Transverse colon (tissue), 4 donors: ENCODE measurements at regions not wholly inside any gene's neighbourhood (a gene's known extent, or its start where the extent isn't known, plus 50 kb on each side); places are given as distances from the start of the nearest gene placed in this dataset.
"Not testable (repeated sequence)": the region's sequence is repeated elsewhere in the genome, so short reads cannot be mapped to it uniquely, and the experiment has no call there.

ENCODE experiments used
- DNase-seq: peaks from one replicate; pipeline ENCODE4 v3.0.0-alpha.2; 2019
- H3K27ac ChIP-seq, 4 donors: fragments of 200-600 bp; sonication (generic); 2 replicates each; pipeline ENCODE4 v1.5.1; 2016 to 2018; ENCODE audit warnings: inconsistent platforms in 4 of 4
- H3K27me3 ChIP-seq: fragments of 200-600 bp; sonication (generic); 2 replicates; pipeline ENCODE4 v1.5.1; 2017; ENCODE audit warnings: inconsistent platforms
- H3K36me3 ChIP-seq, 4 donors: fragments of 200-600 bp; sonication (generic); 2 replicates each; pipeline ENCODE4 v1.5.1; 2017 to 2019; ENCODE audit warnings: inconsistent platforms in 4 of 4
- H3K4me1 ChIP-seq, 4 donors: fragments of 200-600 bp; sonication (generic); 2 replicates each; pipeline ENCODE4 v1.5.1; 2017 to 2020; ENCODE audit warnings: inconsistent platforms in 4 of 4
- H3K4me3 ChIP-seq, 4 donors: fragments of 200-600 bp; sonication (generic); 1 replicate in 1 of 4; 2 replicates in 3 of 4; pipeline versions ENCODE4 v1.5.1 to v1.6.1; 2017 to 2019; ENCODE audit warnings: inconsistent platforms in 4 of 4
- H3K9me3 ChIP-seq, 2 donors: fragments of 200-600 bp; sonication (generic); 2 replicates each; pipeline ENCODE4 v1.5.1; 2017 to 2019; ENCODE audit warnings: inconsistent platforms in 2 of 2
- EP300 ChIP-seq: sonication (generic); formaldehyde crosslinking; IDR thresholded peaks from one replicate; pipeline ENCODE4 v1.6.1; 2017; ENCODE audit warnings: antibody characterized with exemption, low read depth
- POLR2A ChIP-seq: fragments of 450-650 bp; IDR thresholded peaks from one replicate; pipeline ENCODE4 v1.6.1; 2016; ENCODE audit warnings: antibody characterized with exemption, mild to moderate bottlenecking, moderate library complexity
- POLR2AphosphoS5 ChIP-seq, 3 donors: sonication (generic); formaldehyde crosslinking; IDR thresholded peaks; one replicate each; pipeline ENCODE4 v1.6.1; 2016; ENCODE audit warnings: antibody characterized with exemption in 3 of 3
- WGBS, 2 donors: methylation state at CpG; one replicate each; pipeline ENCODE4 v1.1.5; 2018; ENCODE audit warnings: low coverage in 1 of 2; 5-methylcytosine and 5-hydroxymethylcytosine counted together
- in situ Hi-C, 4 donors: fragments of 200-750 bp; cut with MboI; loops; one replicate each; pipeline versions ENCODE4 v1.15.0 to v1.15.1; 2017; ENCODE audit warnings: low sequenced_read_pairs in 3 of 4, low pct_ligation_motif_present in 1 of 4, low pct_unique_long_range_greater_than_20kb in 1 of 4
- intact Hi-C: fragments of 100-400 bp; cut with DNase I; formaldehyde crosslinking; loops from one replicate; pipeline ENCODE4 v1.15.1; 2023; ENCODE audit warnings: low total_unique reads
- TF ChIP-seq, protein P1 (sequence below), 5 experiments: fragments of 200-600 bp in 3 of 5; fragments of 450-650 bp in 2 of 5; sonication (generic) in 3 of 5; IDR thresholded peaks; 1 replicate in 2 of 5; 2 replicates in 3 of 5; pipeline ENCODE4 v1.5.1; 2016 to 2017; ENCODE audit warnings: antibody characterized with exemption in 5 of 5, inconsistent platforms in 3 of 5, mild to moderate bottlenecking in 2 of 5, moderate library complexity in 1 of 5

DNA sequence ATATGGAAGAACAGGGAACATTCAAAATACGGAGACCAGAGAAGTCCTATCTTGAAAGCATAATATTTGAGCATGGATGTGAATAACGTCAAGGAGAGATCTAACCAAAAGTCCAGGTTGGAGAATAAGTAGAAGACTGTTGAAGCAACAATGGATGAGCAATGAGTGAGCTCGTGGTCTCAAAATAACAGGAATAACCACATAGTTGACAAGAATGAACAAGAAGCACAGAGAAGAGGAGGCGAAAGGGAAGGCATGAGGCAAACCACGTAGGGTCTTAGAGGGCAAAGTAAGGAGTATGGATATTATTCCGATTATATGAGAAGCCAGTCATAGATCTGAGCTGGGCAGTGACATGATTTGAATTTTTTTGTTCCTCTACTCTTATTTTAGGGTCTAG lies 710.2 kb downstream of the BRINP1 start:
- intact Hi-C loops, result no loop called here

DNA sequence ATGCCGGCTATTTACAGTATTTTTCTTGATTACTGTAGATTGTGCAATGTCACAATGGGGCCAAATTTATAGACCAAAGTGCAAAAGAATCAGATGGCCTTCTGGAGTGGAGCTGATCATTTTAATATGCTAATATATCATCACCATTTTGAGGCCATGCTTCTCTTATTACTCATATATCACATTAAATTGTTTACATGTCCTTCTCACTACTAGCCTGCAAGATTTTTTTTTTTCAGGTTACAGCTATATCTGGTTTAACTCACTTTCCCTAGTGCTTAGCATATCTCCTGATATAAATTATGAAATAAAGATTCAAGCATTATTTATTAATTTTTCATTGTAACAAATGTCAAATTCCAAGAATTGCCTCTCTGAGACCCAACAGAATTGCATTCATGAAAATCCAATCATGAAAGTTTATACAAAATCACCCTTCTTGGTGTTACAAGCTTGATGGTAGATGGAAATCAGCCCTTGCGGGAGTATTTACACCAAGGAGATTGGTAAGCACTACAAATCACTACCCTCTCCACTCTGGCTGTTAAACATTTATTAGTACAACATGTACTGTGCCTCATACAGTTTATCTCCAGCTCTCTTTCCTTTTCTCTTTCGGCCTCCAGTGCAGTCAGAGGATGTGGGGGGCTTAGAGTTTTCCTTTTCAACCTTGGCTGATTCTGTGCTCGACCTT lies 703.9 kb downstream of the BRINP1 start:
- Histone ChIP-seq H3K9me3 (no peaks in the 10 kb centered on the region), H3K4me3 (no peak overlapping the region), H3K36me3 (no peaks in the 10 kb centered on the region), H3K4me1 (no peaks in the 10 kb centered on the region), H3K27ac (peak overlapping the region; percentile 13 to 67 (median 58)), H3K27me3 (no peaks in the 10 kb centered on the region)
- 56 to 73% methylated on average over 4 of the region's 4 CpGs for WGBS, 2 donors
- no peak for DNase-seq
- in situ Hi-C loops (no loop called here), intact Hi-C loops (no loop called here)
- TF ChIP-seq EP300 (peak; percentile 65), POLR2AphosphoS5 (IDR thresholded peaks at IDR 0.05) (peak; percentile 29 to 63 (median 51))
- TF ChIP-seq, protein P1, sequence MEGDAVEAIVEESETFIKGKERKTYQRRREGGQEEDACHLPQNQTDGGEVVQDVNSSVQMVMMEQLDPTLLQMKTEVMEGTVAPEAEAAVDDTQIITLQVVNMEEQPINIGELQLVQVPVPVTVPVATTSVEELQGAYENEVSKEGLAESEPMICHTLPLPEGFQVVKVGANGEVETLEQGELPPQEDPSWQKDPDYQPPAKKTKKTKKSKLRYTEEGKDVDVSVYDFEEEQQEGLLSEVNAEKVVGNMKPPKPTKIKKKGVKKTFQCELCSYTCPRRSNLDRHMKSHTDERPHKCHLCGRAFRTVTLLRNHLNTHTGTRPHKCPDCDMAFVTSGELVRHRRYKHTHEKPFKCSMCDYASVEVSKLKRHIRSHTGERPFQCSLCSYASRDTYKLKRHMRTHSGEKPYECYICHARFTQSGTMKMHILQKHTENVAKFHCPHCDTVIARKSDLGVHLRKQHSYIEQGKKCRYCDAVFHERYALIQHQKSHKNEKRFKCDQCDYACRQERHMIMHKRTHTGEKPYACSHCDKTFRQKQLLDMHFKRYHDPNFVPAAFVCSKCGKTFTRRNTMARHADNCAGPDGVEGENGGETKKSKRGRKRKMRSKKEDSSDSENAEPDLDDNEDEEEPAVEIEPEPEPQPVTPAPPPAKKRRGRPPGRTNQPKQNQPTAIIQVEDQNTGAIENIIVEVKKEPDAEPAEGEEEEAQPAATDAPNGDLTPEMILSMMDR (IDR thresholded peaks at IDR 0.05), result no peak

More for the DNA sequence above, 710.2 kb downstream of the BRINP1 start:
- no peak for DNase-seq
- Histone ChIP-seq H3K36me3 (no peaks in the 10 kb centered on the region), H3K4me1 (no peaks in the 10 kb centered on the region), H3K27ac (no peak overlapping the region), H3K4me3 (no peak overlapping the region), H3K27me3 (no peaks in the 10 kb centered on the region), H3K9me3 (no peaks in the 10 kb centered on the region)
- in situ Hi-C loops, result no loop called here
- WGBS, 2 donors, result 54 to 58% methylated on average over 6 of the region's 6 CpGs
- TF ChIP-seq, protein P1 (IDR thresholded peaks at IDR 0.05), result no peak
- TF ChIP-seq POLR2AphosphoS5 (IDR thresholded peaks at IDR 0.05) (no peak), EP300 (no peak), POLR2A (no peak)

DNA sequence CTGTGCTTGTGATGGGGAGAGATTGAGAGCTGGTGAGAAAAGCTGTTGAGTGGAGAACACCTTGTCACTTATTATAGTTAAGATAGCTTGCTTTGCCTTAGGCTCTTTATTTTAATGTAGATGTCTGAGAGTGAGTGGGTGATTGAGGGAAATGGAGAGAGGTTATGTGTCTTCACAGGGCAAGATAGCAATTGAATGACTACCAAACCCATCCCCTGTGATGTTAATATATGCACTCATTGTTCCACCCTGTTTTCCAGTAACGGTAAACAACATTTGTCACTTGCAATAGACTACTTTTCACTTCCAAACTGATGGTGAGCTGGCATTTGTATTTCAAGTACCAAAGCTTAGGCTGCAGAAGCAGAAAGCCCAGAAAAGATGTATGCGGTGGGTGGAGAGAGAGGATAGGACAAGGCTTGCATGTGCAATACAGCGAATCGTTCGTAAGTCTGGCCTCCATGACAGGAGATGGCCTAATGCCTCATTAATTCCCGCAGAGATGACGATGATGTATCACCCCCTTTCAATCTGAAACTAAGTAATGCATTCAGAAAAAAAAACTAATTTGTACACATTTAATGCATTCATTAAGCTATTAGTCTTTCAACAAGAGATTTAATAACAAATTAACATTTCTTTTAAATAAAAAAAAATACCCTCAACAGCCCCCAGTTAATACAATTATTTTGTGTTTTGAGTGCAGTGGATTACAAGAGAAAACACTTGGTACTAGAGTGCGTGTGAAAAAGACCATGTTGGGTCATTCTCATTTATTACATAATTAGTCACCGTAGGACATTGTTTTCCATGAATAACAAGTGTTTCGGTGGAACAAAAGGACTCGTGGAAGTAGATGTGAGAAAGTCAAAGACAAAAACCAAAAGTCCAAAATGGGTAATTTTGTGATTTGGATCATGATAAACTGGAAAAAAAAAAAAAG lies 699.0 kb downstream of the BRINP1 start:
- H3K9me3 ChIP-seq, result no peaks in the 10 kb centered on the region
- no peak overlapping the region for H3K4me3 ChIP-seq
- in situ Hi-C loops (no loop called here), intact Hi-C loops (no loop called here)
- no peaks in the 10 kb centered on the region for H3K4me1 ChIP-seq
- no peak overlapping the region for H3K27ac ChIP-seq
- H3K27me3 ChIP-seq, result no peaks in the 10 kb centered on the region
- 78 to 82% methylated on average over 11 of the region's 11 CpGs for WGBS, 2 donors
- DNase-seq, result no peak
- H3K36me3 ChIP-seq, result no peaks in the 10 kb centered on the region
- TF ChIP-seq POLR2AphosphoS5 (IDR thresholded peaks at IDR 0.05), result no peak
- TF ChIP-seq, protein P1 (IDR thresholded peaks at IDR 0.05), result no peak

DNA sequence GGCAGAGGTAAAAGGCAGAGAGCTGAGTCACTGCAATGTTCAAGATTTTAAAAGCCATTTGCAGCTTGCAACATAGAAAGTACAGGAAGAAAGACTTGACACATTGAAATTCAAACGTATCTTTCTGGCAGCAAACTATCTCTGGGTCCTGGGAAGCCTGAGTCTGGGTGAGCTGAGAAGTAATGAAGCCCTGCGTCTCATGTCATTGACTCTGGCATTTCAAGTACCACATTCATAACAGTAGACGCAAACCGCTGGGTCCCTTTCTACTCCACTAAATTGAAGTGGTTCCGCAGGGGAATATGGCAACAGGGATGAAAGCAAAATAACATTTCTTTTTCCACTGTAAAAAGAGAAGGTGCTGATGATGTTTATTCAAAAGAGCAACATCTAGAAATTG lies 694.3 kb downstream of the BRINP1 start:
- in situ Hi-C loops (no loop called here), intact Hi-C loops (no loop called here)
- WGBS, 2 donors, result 84 to 85% methylated on average over 5 of the region's 5 CpGs
- Histone ChIP-seq H3K27ac (no peak overlapping the region), H3K36me3 (no peaks in the 10 kb centered on the region), H3K4me3 (no peak overlapping the region), H3K9me3 (no peaks in the 10 kb centered on the region), H3K27me3 (no peaks in the 10 kb centered on the region), H3K4me1 (no peaks in the 10 kb centered on the region)
- no peak for DNase-seq
- no peak for TF ChIP-seq EP300
- no peak for TF ChIP-seq POLR2A
- TF ChIP-seq, protein P1 (IDR thresholded peaks at IDR 0.05), result no peak
- no peak for TF ChIP-seq POLR2AphosphoS5 (IDR thresholded peaks at IDR 0.05)

DNA sequence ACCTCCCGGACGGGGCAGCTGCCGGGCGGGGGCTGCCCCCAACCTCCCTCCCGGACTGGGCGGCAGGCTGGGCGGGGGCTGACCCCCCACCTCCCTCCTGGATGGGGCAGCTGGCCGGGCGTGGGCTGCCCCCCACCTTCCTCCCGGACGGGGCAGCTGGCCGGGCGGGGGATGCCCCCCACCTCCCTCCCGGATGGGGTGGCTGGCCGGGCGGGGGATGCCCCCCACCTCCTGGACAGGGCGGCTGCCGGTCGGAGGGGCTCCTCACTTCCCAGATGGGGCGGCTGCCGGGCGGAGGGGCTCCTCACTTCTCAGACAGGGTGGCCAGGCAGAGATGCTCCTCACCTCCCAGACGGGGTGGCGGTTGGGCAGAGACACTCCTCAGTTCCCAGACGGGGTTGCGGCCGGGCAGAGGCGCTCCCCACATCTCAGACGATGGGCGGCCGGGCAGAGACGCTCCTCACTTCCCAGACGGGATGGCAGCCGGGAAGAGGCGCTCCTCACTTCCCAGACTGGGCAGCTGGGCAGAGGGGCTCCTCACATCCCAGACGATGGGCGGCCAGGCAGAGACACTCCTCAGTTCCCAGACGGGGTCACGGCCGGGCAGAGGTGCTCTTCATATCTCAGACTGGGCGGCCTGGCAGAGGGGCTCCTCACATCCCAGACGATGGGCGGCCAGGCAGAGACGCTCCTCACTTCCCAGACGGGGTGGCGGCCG lies 691.1 kb downstream of the BRINP1 start:
- in situ Hi-C loops, H3K27me3 ChIP-seq, H3K4me3 ChIP-seq, intact Hi-C loops, H3K36me3 ChIP-seq, H3K9me3 ChIP-seq, H3K4me1 ChIP-seq, DNase-seq, H3K27ac ChIP-seq: not testable (repeated sequence)
- 84% methylated on average over 22 of the region's 47 CpGs; no CpG with 5 or more reads in 1 of the 2 donors for WGBS, 2 donors
